ENCODE measurements at regions not wholly inside any gene's neighbourhood (a gene's known extent, or its start where the extent isn't known, plus 50 kb on each side); places are given as distances from the start of the nearest gene placed in this dataset.
"Not testable (repeated sequence)": the region's sequence is repeated elsewhere in the genome, so short reads cannot be mapped to it uniquely, and the experiment has no call there.

DNA sequence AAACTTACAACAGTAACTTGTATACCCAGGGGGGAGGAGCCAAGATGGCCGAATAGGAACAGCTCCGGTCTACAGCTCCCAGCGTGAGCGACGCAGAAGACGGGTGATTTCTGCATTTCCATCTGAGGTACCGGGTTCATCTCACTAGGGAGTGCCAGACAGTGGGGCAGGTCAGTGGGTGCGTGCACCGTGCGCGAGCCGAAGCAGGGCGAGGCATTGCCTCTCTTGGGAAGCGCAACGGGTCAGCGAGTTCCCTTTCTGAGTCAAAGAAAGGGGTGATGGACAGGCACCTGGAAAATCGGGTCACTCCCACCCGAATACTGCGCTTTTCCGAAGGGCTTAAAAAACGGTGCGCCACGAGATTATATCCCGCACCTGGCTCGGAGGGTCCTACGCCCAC is 278.8 kb downstream of the FAM47B start:
- TF ChIP-seq, protein P1, sequence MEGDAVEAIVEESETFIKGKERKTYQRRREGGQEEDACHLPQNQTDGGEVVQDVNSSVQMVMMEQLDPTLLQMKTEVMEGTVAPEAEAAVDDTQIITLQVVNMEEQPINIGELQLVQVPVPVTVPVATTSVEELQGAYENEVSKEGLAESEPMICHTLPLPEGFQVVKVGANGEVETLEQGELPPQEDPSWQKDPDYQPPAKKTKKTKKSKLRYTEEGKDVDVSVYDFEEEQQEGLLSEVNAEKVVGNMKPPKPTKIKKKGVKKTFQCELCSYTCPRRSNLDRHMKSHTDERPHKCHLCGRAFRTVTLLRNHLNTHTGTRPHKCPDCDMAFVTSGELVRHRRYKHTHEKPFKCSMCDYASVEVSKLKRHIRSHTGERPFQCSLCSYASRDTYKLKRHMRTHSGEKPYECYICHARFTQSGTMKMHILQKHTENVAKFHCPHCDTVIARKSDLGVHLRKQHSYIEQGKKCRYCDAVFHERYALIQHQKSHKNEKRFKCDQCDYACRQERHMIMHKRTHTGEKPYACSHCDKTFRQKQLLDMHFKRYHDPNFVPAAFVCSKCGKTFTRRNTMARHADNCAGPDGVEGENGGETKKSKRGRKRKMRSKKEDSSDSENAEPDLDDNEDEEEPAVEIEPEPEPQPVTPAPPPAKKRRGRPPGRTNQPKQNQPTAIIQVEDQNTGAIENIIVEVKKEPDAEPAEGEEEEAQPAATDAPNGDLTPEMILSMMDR (IDR thresholded peaks at IDR 0.05; ENCODE audit: low read length): not testable (repeated sequence)
- not testable (repeated sequence) for TF ChIP-seq EZH2 (IDR thresholded peaks at IDR 0.05; ENCODE audit: borderline replicate concordance, low read length)
